ENCODE measurements at regions not wholly inside any gene's neighbourhood (a gene's known extent, or its start where the extent isn't known, plus 50 kb on each side); places are given as distances from the start of the nearest gene placed in this dataset.

- ChIA-PET CTCF (no interaction called here), POLR2A (interaction anchor here (0.6 kb wide), 1 partner anchor 168 kb away, joined by 3 read pairs; no protein-coding TSS in a partner anchor)
- intact Hi-C loops (cut with micrococcal nuclease) = no loop called here
- DNase-seq = no peak
- Mint-ChIP-seq H3K4me1 (ENCODE audit: low read depth) (no peaks in the 10 kb centered on the region), H3K4me3 (no peak overlapping the region), H3K36me3 (ENCODE audit: low read depth) (no peaks in the 10 kb centered on the region), H3K9me3 (no peaks in the 10 kb centered on the region), H3K27me3 (peaks cover 2% of the 10 kb centered on the region), H3K27ac (no peak overlapping the region)
- ATAC-seq = no peak
- TF ChIP-seq, protein P1, sequence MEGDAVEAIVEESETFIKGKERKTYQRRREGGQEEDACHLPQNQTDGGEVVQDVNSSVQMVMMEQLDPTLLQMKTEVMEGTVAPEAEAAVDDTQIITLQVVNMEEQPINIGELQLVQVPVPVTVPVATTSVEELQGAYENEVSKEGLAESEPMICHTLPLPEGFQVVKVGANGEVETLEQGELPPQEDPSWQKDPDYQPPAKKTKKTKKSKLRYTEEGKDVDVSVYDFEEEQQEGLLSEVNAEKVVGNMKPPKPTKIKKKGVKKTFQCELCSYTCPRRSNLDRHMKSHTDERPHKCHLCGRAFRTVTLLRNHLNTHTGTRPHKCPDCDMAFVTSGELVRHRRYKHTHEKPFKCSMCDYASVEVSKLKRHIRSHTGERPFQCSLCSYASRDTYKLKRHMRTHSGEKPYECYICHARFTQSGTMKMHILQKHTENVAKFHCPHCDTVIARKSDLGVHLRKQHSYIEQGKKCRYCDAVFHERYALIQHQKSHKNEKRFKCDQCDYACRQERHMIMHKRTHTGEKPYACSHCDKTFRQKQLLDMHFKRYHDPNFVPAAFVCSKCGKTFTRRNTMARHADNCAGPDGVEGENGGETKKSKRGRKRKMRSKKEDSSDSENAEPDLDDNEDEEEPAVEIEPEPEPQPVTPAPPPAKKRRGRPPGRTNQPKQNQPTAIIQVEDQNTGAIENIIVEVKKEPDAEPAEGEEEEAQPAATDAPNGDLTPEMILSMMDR (IDR thresholded peaks at IDR 0.05) = no peak
These were observed 836.0 kb downstream of the MAFB start for GRCh38 chr20:39853050-39853449.

GRCh38 chr20:39851459-39851858 lies 837.6 kb downstream of the MAFB start:
- no peaks in the 10 kb centered on the region for H3K9me3 Mint-ChIP-seq
- no peak for ATAC-seq
- DNase-seq = no peak
- no peak overlapping the region for H3K27ac Mint-ChIP-seq
- no peak overlapping the region for H3K4me3 Mint-ChIP-seq
- TF ChIP-seq, protein P1 (IDR thresholded peaks at IDR 0.05) = no peak
- H3K27me3 Mint-ChIP-seq = peaks cover 2% of the 10 kb centered on the region
- ChIA-PET POLR2A (no interaction called here), CTCF (no interaction called here)
- no peaks in the 10 kb centered on the region for H3K4me1 Mint-ChIP-seq (ENCODE audit: low read depth)
- intact Hi-C loops (cut with micrococcal nuclease) = no loop called here
- no peaks in the 10 kb centered on the region for H3K36me3 Mint-ChIP-seq (ENCODE audit: low read depth)

- POLR2A ChIA-PET = no interaction called here
- no peak for ATAC-seq
- H3K27me3 Mint-ChIP-seq = peaks cover 2% of the 10 kb centered on the region
- CTCF ChIA-PET = no interaction called here
- H3K27ac Mint-ChIP-seq = no peak overlapping the region
- H3K4me3 Mint-ChIP-seq = no peak overlapping the region
- DNase-seq = no peak
- no peaks in the 10 kb centered on the region for H3K9me3 Mint-ChIP-seq
- intact Hi-C loops (cut with micrococcal nuclease) = no loop called here
- TF ChIP-seq, protein P1 (IDR thresholded peaks at IDR 0.05) = no peak
- H3K4me1 Mint-ChIP-seq (ENCODE audit: low read depth) = no peaks in the 10 kb centered on the region
- H3K36me3 Mint-ChIP-seq (ENCODE audit: low read depth) = no peaks in the 10 kb centered on the region
These were observed 838.2 kb downstream of the MAFB start for GRCh38 chr20:39850821-39851330.

GRCh38 chr20:39850246-39850645 lies 838.8 kb downstream of the MAFB start:
- DNase-seq = no peak
- TF ChIP-seq, protein P1 (IDR thresholded peaks at IDR 0.05) = no peak
- Mint-ChIP-seq H3K27ac (no peak overlapping the region), H3K4me1 (ENCODE audit: low read depth) (no peaks in the 10 kb centered on the region), H3K36me3 (ENCODE audit: low read depth) (no peaks in the 10 kb centered on the region), H3K27me3 (no peaks in the 10 kb centered on the region), H3K4me3 (no peak overlapping the region), H3K9me3 (no peaks in the 10 kb centered on the region)
- intact Hi-C loops (cut with micrococcal nuclease) = no loop called here
- ChIA-PET POLR2A (no interaction called here), CTCF (no interaction called here)
- ATAC-seq = no peak

- ATAC-seq (no peak), DNase-seq (no peak)
- H3K9me3 Mint-ChIP-seq = no peaks in the 10 kb centered on the region
- H3K4me1 Mint-ChIP-seq (ENCODE audit: low read depth) = no peaks in the 10 kb centered on the region
- POLR2A ChIA-PET = no interaction called here
- CTCF ChIA-PET = no interaction called here
- no peak overlapping the region for H3K27ac Mint-ChIP-seq
- intact Hi-C loops (cut with micrococcal nuclease) = no loop called here
- H3K27me3 Mint-ChIP-seq = no peaks in the 10 kb centered on the region
- H3K36me3 Mint-ChIP-seq (ENCODE audit: low read depth) = no peaks in the 10 kb centered on the region
- TF ChIP-seq, protein P1 (IDR thresholded peaks at IDR 0.05) = no peak
- no peak overlapping the region for H3K4me3 Mint-ChIP-seq
These were observed 839.4 kb downstream of the MAFB start for GRCh38 chr20:39849664-39850063.

Measured in activated CD8-positive, alpha-beta T cell treated with anti-CD3 and anti-CD28 coated beads for 36 hours (primary cell).